ENCODE measurements at regions not wholly inside any gene's neighbourhood (a gene's known extent, or its start where the extent isn't known, plus 50 kb on each side); places are given as distances from the start of the nearest gene placed in this dataset.
"Not testable (repeated sequence)": the region's sequence is repeated elsewhere in the genome, so short reads cannot be mapped to it uniquely, and the experiment has no call there.

- no peak overlapping the region for H3K4me3 ChIP-seq (ENCODE audit: low read depth, low read length)
- TF ChIP-seq CTCF (IDR thresholded peaks at IDR 0.05; ENCODE audit: low read depth, low read length, missing control alignments), result no peak
- no peak for DNase-seq (ENCODE audit: low read depth)
Measured at GRCh38 chr7:7014827-7015595, 167.3 kb upstream of the C1GALT1 start.

- no peak for TF ChIP-seq CTCF (IDR thresholded peaks at IDR 0.05; ENCODE audit: low read depth, low read length, missing control alignments)
- DNase-seq (ENCODE audit: low read depth), result no peak
- no peak overlapping the region for H3K4me3 ChIP-seq (ENCODE audit: low read depth, low read length)
Measured at GRCh38 chr7:7017707-7018280, 164.6 kb upstream of the C1GALT1 start.

- TF ChIP-seq CTCF (IDR thresholded peaks at IDR 0.05; ENCODE audit: low read depth, low read length, missing control alignments), result no peak
- no peak overlapping the region for H3K4me3 ChIP-seq (ENCODE audit: low read depth, low read length)
- no peak for DNase-seq (ENCODE audit: low read depth)
Measured at GRCh38 chr7:7018290-7018689, 164.1 kb upstream of the C1GALT1 start.

- no peak for DNase-seq (ENCODE audit: low read depth)
- no peak overlapping the region for H3K4me3 ChIP-seq (ENCODE audit: low read depth, low read length)
- no peak for TF ChIP-seq CTCF (IDR thresholded peaks at IDR 0.05; ENCODE audit: low read depth, low read length, missing control alignments)
Measured at GRCh38 chr7:7032221-7032620, 150.1 kb upstream of the C1GALT1 start.

- TF ChIP-seq CTCF (IDR thresholded peaks at IDR 0.05; ENCODE audit: low read depth, low read length, missing control alignments), result no peak
- DNase-seq (ENCODE audit: low read depth), result no peak
- H3K4me3 ChIP-seq (ENCODE audit: low read depth, low read length), result no peak overlapping the region
Measured at GRCh38 chr7:7035851-7036250, 146.5 kb upstream of the C1GALT1 start.

- DNase-seq (ENCODE audit: low read depth); H3K4me3 ChIP-seq (ENCODE audit: low read depth, low read length): not testable (repeated sequence)
Measured at GRCh38 chr7:7042286-7042893, 140.0 kb upstream of the C1GALT1 start.

GRCh38 chr7:7044806-7045205 is 137.5 kb upstream of the C1GALT1 start:
- no peak overlapping the region for H3K4me3 ChIP-seq (ENCODE audit: low read depth, low read length)
- DNase-seq (ENCODE audit: low read depth), result no peak
- no peak for TF ChIP-seq CTCF (IDR thresholded peaks at IDR 0.05; ENCODE audit: low read depth, low read length, missing control alignments)

Data from GM12864 (cell line).